ENCODE measurements at regions not wholly inside any gene's neighbourhood (a gene's known extent, or its start where the extent isn't known, plus 50 kb on each side); places are given as distances from the start of the nearest gene placed in this dataset.

DNA sequence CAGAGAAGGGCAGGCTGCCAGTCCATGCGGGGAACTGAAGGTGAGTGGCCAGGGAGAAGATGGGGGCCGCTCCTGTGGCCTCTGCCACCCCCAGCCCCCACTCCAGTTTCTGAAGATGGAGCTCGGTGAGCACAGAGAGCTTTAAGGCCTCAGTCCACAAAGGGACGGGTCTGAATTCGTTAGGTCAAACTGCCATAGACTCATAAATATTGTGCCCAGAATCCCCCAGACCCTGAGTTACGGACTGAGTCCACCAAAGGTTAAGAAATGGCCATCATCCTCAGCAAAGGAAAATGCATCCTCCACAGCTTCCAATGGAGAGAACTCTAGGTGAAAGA lies 344.2 kb downstream of the BUD13 start:
- DNase-seq = no peak

GRCh38 chr11:116427903-116428637 lies 344.7 kb downstream of the BUD13 start:
- no peak for DNase-seq

- DNase-seq = no peak
Observed at GRCh38 chr11:116427337-116427902, 345.4 kb downstream of the BUD13 start.

DNA sequence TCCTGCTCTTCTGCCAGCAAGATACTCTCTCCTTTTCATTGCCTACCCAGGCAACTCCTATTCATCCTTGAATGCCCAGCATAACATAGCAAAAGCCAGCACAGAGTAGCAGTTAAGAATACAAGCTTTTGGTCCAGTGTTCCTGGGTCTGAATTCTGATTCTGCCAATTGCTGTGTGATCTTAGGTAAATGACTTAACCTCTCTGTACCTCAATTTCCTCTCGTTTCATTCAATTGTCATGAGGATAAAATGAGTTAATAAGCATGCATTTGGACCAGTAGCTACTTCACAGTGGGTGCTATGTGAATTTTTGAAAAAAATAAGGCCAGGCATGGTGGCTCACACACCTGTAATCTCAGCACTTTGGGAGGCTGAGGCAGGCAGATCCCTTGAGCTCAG lies 346.0 kb downstream of the BUD13 start:
- no peak for DNase-seq

GRCh38 chr11:116424615-116425261 lies 348.0 kb downstream of the BUD13 start:
- DNase-seq = no peak

GRCh38 chr11:116422956-116423600 lies 349.7 kb downstream of the BUD13 start:
- DNase-seq = no peak

- no peak for DNase-seq
Observed at GRCh38 chr11:116422556-116422955, 350.2 kb downstream of the BUD13 start.

- no peak for DNase-seq
Observed at GRCh38 chr11:116421529-116422185, 351.1 kb downstream of the BUD13 start.

- DNase-seq = peak; percentile 2
Observed at GRCh38 chr11:116420770-116421528, 351.8 kb downstream of the BUD13 start.

DNA sequence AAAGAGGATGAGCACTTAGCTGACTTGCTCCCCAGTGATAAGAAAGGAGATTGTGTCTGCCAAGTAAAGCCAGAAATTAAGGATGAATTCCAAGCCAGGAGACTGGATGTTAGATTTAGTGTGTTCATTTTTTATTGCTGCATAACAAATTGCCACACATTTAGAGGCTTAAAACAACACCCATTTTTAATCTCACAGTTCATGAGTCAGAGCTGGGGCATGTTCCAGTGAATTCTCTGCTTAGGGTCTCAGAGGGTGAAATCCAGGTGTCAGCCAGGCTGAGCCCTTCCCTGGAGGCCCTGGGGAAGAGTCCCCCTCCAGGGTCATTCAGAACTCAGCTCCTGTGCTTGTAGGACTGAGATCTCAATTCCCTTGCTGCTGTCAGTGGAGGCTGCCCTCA lies 352.8 kb downstream of the BUD13 start:
- DNase-seq = no peak

DNA sequence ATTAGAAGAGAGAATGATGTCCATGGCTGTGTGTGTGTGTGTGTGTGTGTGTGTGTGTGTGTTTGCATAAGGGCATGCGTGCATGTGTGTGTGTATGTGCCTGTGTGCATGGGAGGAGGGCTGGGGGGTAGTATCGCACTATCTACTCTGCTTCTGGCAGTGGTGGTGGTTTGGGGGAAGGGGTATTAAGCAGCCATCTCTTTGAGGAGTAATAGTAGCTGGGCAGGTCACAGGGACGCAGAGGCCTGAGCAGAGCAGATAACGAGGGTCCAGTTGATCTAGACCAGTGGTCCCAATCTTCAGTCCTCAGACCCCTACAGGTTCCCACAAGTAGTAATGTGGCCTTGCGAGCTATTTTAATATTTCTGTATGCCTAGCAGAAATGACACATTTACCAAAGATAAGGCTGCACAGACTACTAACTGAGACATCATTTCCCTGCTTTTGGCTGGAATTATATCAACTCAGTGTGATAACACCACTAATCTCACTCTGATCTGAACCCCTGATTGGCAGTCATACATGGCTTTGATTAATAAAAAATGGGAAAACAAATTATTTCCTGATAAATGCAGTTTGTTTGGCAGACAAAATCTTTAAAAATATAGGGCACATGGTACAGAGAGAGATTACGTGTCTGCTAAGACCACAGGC lies 354.3 kb downstream of the BUD13 start:
- DNase-seq = no peak

GRCh38 chr11:116416852-116417251 lies 355.9 kb downstream of the BUD13 start:
- DNase-seq = no peak

DNA sequence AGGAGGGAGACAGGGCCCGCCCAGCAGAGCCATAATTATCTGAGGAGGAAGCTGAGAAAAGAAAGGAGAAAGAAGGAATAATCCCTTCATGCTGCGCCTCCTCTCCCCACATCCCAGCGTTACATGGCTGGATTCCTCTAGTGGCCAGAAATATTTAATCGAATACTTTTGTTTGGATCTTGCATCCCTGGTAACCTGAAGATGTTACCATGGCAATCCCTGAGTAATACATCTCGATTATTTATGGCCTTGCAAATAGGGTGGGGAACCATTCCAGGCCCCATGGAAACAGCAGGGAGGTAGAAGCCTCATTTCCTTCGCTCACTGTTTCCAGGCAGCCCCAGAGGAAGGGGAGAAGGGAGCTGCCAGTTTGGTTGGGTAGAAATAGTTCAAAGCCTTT lies 357.7 kb downstream of the BUD13 start:
- no peak for DNase-seq

DNA sequence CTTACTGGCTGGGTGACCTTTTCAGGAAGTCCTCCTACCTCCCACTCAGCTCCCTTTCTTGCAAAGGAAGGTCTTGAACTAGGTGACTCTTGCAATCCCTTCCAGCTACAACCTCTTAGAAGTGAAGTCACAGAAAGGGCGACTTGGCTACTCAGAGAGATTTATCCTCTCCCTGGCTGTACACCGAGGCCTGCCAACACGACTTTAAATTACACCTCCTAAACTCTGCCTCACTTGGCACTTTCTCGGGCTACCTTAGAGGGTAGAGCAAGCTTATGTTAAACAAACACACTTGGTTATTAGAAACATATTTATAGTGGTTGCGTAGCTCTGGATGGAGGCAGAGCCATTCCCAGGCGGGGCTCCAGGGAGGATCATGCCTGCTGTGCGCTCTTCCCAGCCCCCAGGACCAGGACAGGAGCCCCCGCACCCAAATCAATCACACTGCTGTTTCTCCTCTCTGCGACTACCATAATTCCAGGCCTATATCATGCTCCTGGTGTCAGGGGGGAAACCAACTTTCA lies 358.4 kb downstream of the BUD13 start:
- DNase-seq = no peak

DNA sequence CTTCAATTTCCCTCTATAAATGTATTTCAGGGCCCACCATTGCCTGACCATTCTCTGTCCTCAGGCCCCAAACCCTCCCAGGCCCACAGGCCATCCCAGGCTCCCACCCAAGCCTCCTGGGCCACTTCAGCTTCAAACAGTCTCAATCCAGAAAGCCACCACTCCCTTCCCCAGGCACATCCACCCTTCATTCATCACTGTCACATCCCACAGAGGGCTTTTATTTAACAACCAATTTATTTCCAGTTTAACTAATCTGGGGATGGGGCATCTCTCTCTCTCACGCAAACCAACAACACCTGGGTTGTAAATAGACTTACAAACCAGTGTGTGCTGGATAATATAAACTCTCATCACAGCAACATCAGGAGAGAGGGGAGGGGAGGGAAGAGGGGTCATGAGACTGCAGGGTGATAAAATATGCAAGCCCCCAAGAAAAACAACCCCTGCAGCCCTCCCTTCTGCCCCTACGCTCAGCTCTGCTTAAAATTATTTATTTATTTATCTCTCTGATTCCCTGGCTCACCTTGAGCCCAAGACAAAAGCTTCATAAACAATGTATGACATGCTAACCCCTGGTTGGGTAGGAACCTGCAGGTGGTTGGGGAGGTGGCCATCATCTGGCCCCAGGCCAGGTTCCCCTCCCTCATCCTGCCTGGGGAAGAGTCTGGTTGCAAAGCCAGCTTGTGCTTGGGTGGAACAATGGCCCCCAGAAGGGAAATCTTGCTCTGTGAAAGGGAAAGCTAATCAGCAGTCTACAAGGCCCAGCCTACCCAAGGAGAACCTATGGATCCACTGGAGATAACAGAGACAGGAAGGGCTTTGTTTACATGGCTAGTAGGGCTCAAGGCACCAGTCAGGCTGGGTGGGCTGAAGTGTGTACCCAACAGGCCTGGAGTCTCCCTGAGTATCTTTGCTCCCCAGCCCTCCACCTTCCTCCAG lies 359.2 kb downstream of the BUD13 start:
- no peak for DNase-seq

DNA sequence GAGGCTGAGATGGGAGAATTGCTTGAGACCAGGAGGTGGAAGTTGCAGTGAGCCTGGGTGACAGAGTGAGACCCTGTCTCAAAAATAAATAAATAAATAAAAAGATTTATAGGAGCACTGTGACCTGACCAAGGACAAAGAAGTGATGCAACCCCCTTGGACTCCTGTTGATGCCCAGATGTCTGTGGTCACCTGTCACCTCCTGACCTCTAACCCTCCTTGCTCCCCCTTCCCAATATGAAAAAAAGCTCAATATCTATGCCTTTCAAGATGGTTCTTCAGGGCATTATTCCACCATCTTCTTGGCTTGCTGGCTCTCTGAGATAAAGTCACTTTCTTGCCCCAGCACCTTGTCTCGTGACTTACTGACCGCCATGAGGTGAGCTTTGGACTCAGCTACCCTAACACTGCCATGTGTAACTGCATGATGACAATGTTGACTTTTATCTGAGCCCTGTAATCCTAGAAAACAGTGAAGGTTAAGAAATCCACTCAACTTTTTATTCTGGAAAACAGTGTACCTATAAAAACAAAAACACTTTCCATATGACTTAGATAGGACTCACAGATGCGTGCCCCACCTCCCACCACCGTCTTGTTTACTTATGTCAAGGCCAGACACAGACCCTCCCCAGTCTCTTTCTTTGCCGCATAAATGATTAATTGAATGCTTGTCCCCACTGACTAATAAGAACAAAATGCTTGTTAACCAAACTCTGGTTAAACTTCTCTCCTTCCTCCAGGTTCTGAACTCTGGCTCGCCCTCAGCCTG lies 360.5 kb downstream of the BUD13 start:
- peak; percentile 37 for DNase-seq

DNA sequence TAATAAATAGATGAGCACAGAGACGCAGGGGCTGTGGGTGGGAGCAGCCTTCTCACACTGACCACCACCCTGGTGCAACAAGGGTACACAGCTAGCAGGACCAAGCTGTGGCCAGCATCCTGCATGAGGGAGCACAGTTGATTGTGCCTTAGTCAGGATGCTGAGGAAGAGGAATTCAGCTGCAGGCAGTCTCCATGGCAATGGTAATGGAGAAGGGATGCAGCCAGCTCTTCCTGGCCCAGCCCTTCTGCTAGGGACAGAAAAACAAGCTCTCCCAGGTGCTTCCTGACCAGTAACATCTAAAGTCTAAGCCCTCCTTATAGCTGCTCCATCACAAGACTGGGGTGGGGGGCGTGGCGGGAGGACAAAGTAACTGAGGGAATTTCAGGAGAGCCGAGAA lies 363.5 kb downstream of the BUD13 start:
- no peak for DNase-seq

- DNase-seq = no peak
Observed at GRCh38 chr11:116406042-116406441, 366.7 kb downstream of the BUD13 start.

- no peak for DNase-seq
Observed at GRCh38 chr11:116404462-116404798, 368.4 kb downstream of the BUD13 start.
